ENCODE measurements at regions not wholly inside any gene's neighbourhood (a gene's known extent, or its start where the extent isn't known, plus 50 kb on each side); places are given as distances from the start of the nearest gene placed in this dataset.

- DNase-seq, result no peak
These were observed 477.1 kb upstream of the SGCG start for GRCh38 chr13:22703601-22704209.

- no peak for DNase-seq
These were observed 472.8 kb upstream of the SGCG start for GRCh38 chr13:22707946-22708345.

GRCh38 chr13:22717036-22717435, 463.7 kb upstream of the SGCG start:
- no peak for DNase-seq

- no peak for DNase-seq
These were observed 454.1 kb upstream of the SGCG start for GRCh38 chr13:22726726-22727125.

GRCh38 chr13:22735011-22735995, 445.5 kb upstream of the SGCG start:
- no peak for DNase-seq

GRCh38 chr13:22736084-22736767, 444.6 kb upstream of the SGCG start:
- DNase-seq, result no peak

- no peak for DNase-seq
These were observed 444.0 kb upstream of the SGCG start for GRCh38 chr13:22736768-22737092.

- no peak for DNase-seq
These were observed 442.4 kb upstream of the SGCG start for GRCh38 chr13:22738357-22738756.

GRCh38 chr13:22740264-22740663, 440.5 kb upstream of the SGCG start:
- no peak for DNase-seq

GRCh38 chr13:22744688-22745452, 435.9 kb upstream of the SGCG start:
- no peak for DNase-seq

- DNase-seq, result no peak
These were observed 431.8 kb upstream of the SGCG start for GRCh38 chr13:22748866-22749577.

GRCh38 chr13:22749626-22750025, 431.2 kb upstream of the SGCG start:
- no peak for DNase-seq

- no peak for DNase-seq
These were observed 423.2 kb upstream of the SGCG start for GRCh38 chr13:22757530-22758120.

- no peak for DNase-seq
These were observed 422.5 kb upstream of the SGCG start for GRCh38 chr13:22758245-22758644.

GRCh38 chr13:22761709-22762108, 419.1 kb upstream of the SGCG start:
- DNase-seq, result no peak

GRCh38 chr13:22765547-22765946, 415.2 kb upstream of the SGCG start:
- DNase-seq, result no peak

- no peak for DNase-seq
These were observed 409.9 kb upstream of the SGCG start for GRCh38 chr13:22770891-22771290.

GRCh38 chr13:22773465-22773864, 407.3 kb upstream of the SGCG start:
- no peak for DNase-seq

- no peak for DNase-seq
These were observed 404.2 kb upstream of the SGCG start for GRCh38 chr13:22776394-22777186.

- DNase-seq, result no peak
These were observed 403.6 kb upstream of the SGCG start for GRCh38 chr13:22777207-22777606.

- no peak for DNase-seq
These were observed 391.7 kb upstream of the SGCG start for GRCh38 chr13:22789027-22789593.
